ENCODE measurements at regions not wholly inside any gene's neighbourhood (a gene's known extent, or its start where the extent isn't known, plus 50 kb on each side); places are given as distances from the start of the nearest gene placed in this dataset.
"Not testable (repeated sequence)": the region's sequence is repeated elsewhere in the genome, so short reads cannot be mapped to it uniquely, and the experiment has no call there.

GRCh38 chr15:78708713-78709260 lies 67.8 kb upstream of the CHRNB4 start:
- Histone ChIP-seq H3K27ac (no peak overlapping the region), H3K36me3 (no peaks in the 10 kb centered on the region), H3K9ac (no peak overlapping the region), H3K27me3 (no peaks in the 10 kb centered on the region), H3K9me3 (replicated peaks in 1 of 11) (peaks cover 26 to 32% (median 30%) of the 10 kb centered on the region in 11 experiments), H3K4me2 (peak overlapping the region in 9 of 11 experiments; percentile 7 to 72 (median 34); a peak in 5 of 22 replicates), H4K20me1 (no peaks in the 10 kb centered on the region), H3K4me1 (peaks cover 0 to 3% (median 0%) of the 10 kb centered on the region in 10 experiments; a peak in 2 of 20 replicates), H3K4me3 (no peak overlapping the region)
- no peak for TF ChIP-seq Cebpa-rat (IDR thresholded peaks at IDR 0.05)

- H3K9ac ChIP-seq, H3K4me3 ChIP-seq, H4K20me1 ChIP-seq, H3K27ac ChIP-seq, H3K36me3 ChIP-seq, H3K27me3 ChIP-seq, H3K4me2 ChIP-seq, H3K4me1 ChIP-seq: not testable (repeated sequence)
- peaks cover 13 to 38% (median 26%) of the 10 kb centered on the region in 11 experiments for H3K9me3 ChIP-seq (replicated peaks in 1 of 11)
These were observed 65.6 kb upstream of the CHRNB4 start for GRCh38 chr15:78706481-78707235.

- H3K9me3 ChIP-seq (replicated peaks in 1 of 11), result peaks cover 13 to 40% (median 26%) of the 10 kb centered on the region in 11 experiments
- not testable (repeated sequence) for H3K9ac ChIP-seq, H4K20me1 ChIP-seq, H3K4me1 ChIP-seq, H3K4me3 ChIP-seq, H3K27ac ChIP-seq, H3K4me2 ChIP-seq, H3K36me3 ChIP-seq, H3K27me3 ChIP-seq
These were observed 62.5 kb upstream of the CHRNB4 start for GRCh38 chr15:78703334-78704056.

GRCh38 chr15:78702609-78703333 lies 61.8 kb upstream of the CHRNB4 start:
- H4K20me1 ChIP-seq, result no peaks in the 10 kb centered on the region
- H3K9me3 ChIP-seq (replicated peaks in 1 of 11), result peaks cover 13 to 40% (median 26%) of the 10 kb centered on the region in 11 experiments
- no peak for TF ChIP-seq Cebpa-rat (IDR thresholded peaks at IDR 0.05)
- no peak overlapping the region for H3K4me3 ChIP-seq
- H3K9ac ChIP-seq, result no peak overlapping the region
- H3K36me3 ChIP-seq, result no peaks in the 10 kb centered on the region
- no peaks in the 10 kb centered on the region for H3K4me1 ChIP-seq
- H3K4me2 ChIP-seq, result no peak overlapping the region
- no peaks in the 10 kb centered on the region for H3K27me3 ChIP-seq
- H3K27ac ChIP-seq, result no peak overlapping the region

GRCh38 chr15:78697449-78697848 lies 56.4 kb upstream of the CHRNB4 start:
- no peak for TF ChIP-seq Cebpa-rat (IDR thresholded peaks at IDR 0.05)
- H4K20me1 ChIP-seq, result no peaks in the 10 kb centered on the region
- no peak overlapping the region for H3K4me3 ChIP-seq
- peaks cover 0 to 15% (median 6%) of the 10 kb centered on the region in 10 experiments; a peak in 10 of 20 replicates for H3K4me1 ChIP-seq
- H3K4me2 ChIP-seq, result no peak overlapping the region
- H3K36me3 ChIP-seq, result no peaks in the 10 kb centered on the region
- H3K27ac ChIP-seq, result no peak overlapping the region
- no peaks in the 10 kb centered on the region for H3K27me3 ChIP-seq
- H3K9me3 ChIP-seq (replicated peaks in 1 of 11), result peaks cover 0 to 11% (median 7%) of the 10 kb centered on the region in 11 experiments; a peak in 7 of 22 replicates
- no peak overlapping the region for H3K9ac ChIP-seq

GRCh38 chr15:78696436-78696835 lies 55.4 kb upstream of the CHRNB4 start:
- no peaks in the 10 kb centered on the region for H3K36me3 ChIP-seq
- TF ChIP-seq Cebpa-rat (IDR thresholded peaks at IDR 0.05), result no peak
- H3K4me3 ChIP-seq, result no peak overlapping the region
- H3K9me3 ChIP-seq (replicated peaks in 1 of 11), result peaks cover 0 to 1% (median 0%) of the 10 kb centered on the region in 11 experiments; a peak in 1 of 22 replicates
- no peak overlapping the region for H3K27ac ChIP-seq
- H4K20me1 ChIP-seq, result no peaks in the 10 kb centered on the region
- no peak overlapping the region for H3K9ac ChIP-seq
- H3K27me3 ChIP-seq, result no peaks in the 10 kb centered on the region
- H3K4me1 ChIP-seq, result peaks cover 7 to 25% (median 16%) of the 10 kb centered on the region in 10 experiments; a peak in 19 of 20 replicates
- H3K4me2 ChIP-seq, result no peak overlapping the region

GRCh38 chr15:78695854-78696253 lies 54.8 kb upstream of the CHRNB4 start:
- Histone ChIP-seq H3K36me3 (no peaks in the 10 kb centered on the region), H3K27me3 (no peaks in the 10 kb centered on the region), H3K4me2 (no peak overlapping the region), H3K9ac (no peak overlapping the region), H3K27ac (no peak overlapping the region), H4K20me1 (no peaks in the 10 kb centered on the region), H3K4me1 (peaks cover 8 to 31% (median 21%) of the 10 kb centered on the region in 10 experiments; a peak in 19 of 20 replicates), H3K4me3 (no peak overlapping the region), H3K9me3 (replicated peaks in 1 of 11) (no peaks in the 10 kb centered on the region)
- no peak for TF ChIP-seq Cebpa-rat (IDR thresholded peaks at IDR 0.05)

GRCh38 chr15:78695046-78695671 lies 54.1 kb upstream of the CHRNB4 start:
- Histone ChIP-seq H3K4me1 (peaks cover 8 to 32% (median 21%) of the 10 kb centered on the region in 10 experiments; a peak in 19 of 20 replicates), H3K4me2 (no peak overlapping the region; a peak in 1 of 22 replicates), H4K20me1 (no peaks in the 10 kb centered on the region), H3K36me3 (no peaks in the 10 kb centered on the region), H3K9me3 (replicated peaks in 1 of 11) (no peaks in the 10 kb centered on the region), H3K27ac (no peak overlapping the region), H3K9ac (no peak overlapping the region), H3K4me3 (no peak overlapping the region), H3K27me3 (no peaks in the 10 kb centered on the region)
- TF ChIP-seq Cebpa-rat (IDR thresholded peaks at IDR 0.05), result no peak
